ENCODE measurements at regions not wholly inside any gene's neighbourhood (a gene's known extent, or its start where the extent isn't known, plus 50 kb on each side); places are given as distances from the start of the nearest gene placed in this dataset.
A peak's percentile ranks its signal among the peaks of the same experiment; 100 is the strongest.
"Not testable (repeated sequence)": the region's sequence is repeated elsewhere in the genome, so short reads cannot be mapped to it uniquely, and the experiment has no call there.

DNA sequence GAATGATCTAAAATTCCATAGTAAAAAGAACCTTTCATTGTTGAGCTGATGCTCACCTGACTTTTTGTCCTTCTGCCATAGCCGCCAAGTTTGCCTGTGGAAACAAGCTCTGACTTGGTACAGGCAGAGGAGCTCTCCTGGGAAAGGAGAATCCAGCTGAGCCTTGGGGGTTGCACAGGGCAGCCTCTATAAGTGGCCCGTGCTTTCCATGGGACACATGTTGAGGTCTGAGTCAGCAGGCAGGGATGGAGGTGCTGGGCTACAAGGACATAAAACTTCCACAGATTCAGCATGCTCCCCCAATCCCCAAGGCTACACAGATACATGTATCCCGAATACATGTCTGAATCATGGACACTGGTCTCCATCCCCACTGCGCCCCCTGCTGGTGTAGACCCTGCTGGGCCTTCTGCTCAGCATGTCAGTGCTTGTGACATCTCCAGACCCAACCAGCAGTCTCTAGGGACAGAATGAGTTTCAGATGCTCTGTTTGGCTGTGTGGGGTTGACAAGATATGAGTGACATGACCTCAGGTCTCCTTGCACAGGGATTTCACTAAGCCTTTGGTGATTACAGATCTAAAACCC, 551.7 kb downstream of the RPIA start:
- H3K9ac ChIP-seq (ENCODE audit: low read length); H3K4me2 ChIP-seq (ENCODE audit: low read length); H3K36me3 ChIP-seq (ENCODE audit: control insufficient read depth in 1 of 2, insufficient read depth in 2 of 2, low read length in 2 of 2); H3K4me3 ChIP-seq (replicated peaks in 1 of 2; ENCODE audit: low read depth in 1 of 2, low read length in 2 of 2); BruUV-seq (replicated peaks); POLR2A ChIA-PET; H3K27me3 ChIP-seq (ENCODE audit: insufficient read depth, low read length); intact Hi-C loops (cut with micrococcal nuclease); H2AFZ ChIP-seq (ENCODE audit: low read depth, low read length, poor library complexity, severe bottlenecking); H3K9me3 ChIP-seq (ENCODE audit: control insufficient read depth in 1 of 2, insufficient read depth in 1 of 2, low read depth in 1 of 2, low read length in 2 of 2); DNase-seq (ENCODE audit: low read depth, low spot score); CTCF ChIA-PET; H3K27ac ChIP-seq (ENCODE audit: low read depth, low read length); H3K9me2 ChIP-seq (ENCODE audit: insufficient read depth); RAD21 ChIA-PET (ENCODE audit: low non-redundant PET in 1 of 2, low total read pairs in 2 of 2, uncharacterized antibody in 2 of 2, unreplicated experiment in 2 of 2); H3K79me2 ChIP-seq (ENCODE audit: insufficient read depth, low read length); H4K20me1 ChIP-seq (ENCODE audit: insufficient read depth); H3K4me1 ChIP-seq (ENCODE audit: control insufficient read depth in 1 of 2, insufficient read depth in 2 of 2, low read length in 2 of 2): not testable (repeated sequence)
- peak; percentile 97 for ATAC-seq
- TF ChIP-seq, protein P1, sequence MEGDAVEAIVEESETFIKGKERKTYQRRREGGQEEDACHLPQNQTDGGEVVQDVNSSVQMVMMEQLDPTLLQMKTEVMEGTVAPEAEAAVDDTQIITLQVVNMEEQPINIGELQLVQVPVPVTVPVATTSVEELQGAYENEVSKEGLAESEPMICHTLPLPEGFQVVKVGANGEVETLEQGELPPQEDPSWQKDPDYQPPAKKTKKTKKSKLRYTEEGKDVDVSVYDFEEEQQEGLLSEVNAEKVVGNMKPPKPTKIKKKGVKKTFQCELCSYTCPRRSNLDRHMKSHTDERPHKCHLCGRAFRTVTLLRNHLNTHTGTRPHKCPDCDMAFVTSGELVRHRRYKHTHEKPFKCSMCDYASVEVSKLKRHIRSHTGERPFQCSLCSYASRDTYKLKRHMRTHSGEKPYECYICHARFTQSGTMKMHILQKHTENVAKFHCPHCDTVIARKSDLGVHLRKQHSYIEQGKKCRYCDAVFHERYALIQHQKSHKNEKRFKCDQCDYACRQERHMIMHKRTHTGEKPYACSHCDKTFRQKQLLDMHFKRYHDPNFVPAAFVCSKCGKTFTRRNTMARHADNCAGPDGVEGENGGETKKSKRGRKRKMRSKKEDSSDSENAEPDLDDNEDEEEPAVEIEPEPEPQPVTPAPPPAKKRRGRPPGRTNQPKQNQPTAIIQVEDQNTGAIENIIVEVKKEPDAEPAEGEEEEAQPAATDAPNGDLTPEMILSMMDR (IDR thresholded peaks at IDR 0.05 in 2 of 3, conservative IDR thresholded peaks at IDR 0.05 in 1 of 3; ENCODE audit: borderline replicate concordance in 1 of 3, insufficient read depth in 1 of 3, low read depth in 2 of 3, low read length in 2 of 3) = peak in 2 of 3 experiments; percentile 49 to 55; a peak in 4 of 6 replicates

DNA sequence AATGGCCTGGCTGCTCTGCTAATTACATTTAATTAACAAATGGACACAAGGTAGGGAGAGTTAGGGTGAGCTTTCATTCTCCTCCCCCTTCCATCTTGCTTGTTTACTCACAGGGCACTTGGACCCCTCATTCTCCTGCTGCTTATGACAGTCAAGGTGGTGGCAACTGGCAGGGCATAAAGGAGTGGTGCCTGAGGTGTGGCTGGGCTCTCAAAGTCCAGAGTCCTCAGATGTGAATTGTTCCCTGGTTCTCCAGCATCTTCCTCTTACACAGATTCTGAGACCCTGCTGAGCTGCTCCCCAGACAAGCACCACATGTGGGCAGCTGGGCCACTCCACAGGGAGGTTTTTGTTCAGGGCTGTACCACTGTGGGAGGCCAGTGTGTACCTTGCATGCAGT, 552.9 kb downstream of the RPIA start:
- H3K9me2 ChIP-seq (ENCODE audit: insufficient read depth); H3K4me3 ChIP-seq (replicated peaks in 1 of 2; ENCODE audit: low read depth in 1 of 2, low read length in 2 of 2); CTCF ChIA-PET; RAD21 ChIA-PET (ENCODE audit: low non-redundant PET in 1 of 2, low total read pairs in 2 of 2, uncharacterized antibody in 2 of 2, unreplicated experiment in 2 of 2); H4K20me1 ChIP-seq (ENCODE audit: insufficient read depth); ATAC-seq; H3K4me1 ChIP-seq (ENCODE audit: control insufficient read depth in 1 of 2, insufficient read depth in 2 of 2, low read length in 2 of 2); H3K27ac ChIP-seq (ENCODE audit: low read depth, low read length); POLR2A ChIA-PET; BruUV-seq (replicated peaks); H3K9ac ChIP-seq (ENCODE audit: low read length); H3K36me3 ChIP-seq (ENCODE audit: control insufficient read depth in 1 of 2, insufficient read depth in 2 of 2, low read length in 2 of 2); H2AFZ ChIP-seq (ENCODE audit: low read depth, low read length, poor library complexity, severe bottlenecking); H3K9me3 ChIP-seq (ENCODE audit: control insufficient read depth in 1 of 2, insufficient read depth in 1 of 2, low read depth in 1 of 2, low read length in 2 of 2); intact Hi-C loops (cut with micrococcal nuclease); H3K27me3 ChIP-seq (ENCODE audit: insufficient read depth, low read length); DNase-seq (ENCODE audit: low read depth, low spot score); H3K4me2 ChIP-seq (ENCODE audit: low read length); H3K79me2 ChIP-seq (ENCODE audit: insufficient read depth, low read length): not testable (repeated sequence)

DNA sequence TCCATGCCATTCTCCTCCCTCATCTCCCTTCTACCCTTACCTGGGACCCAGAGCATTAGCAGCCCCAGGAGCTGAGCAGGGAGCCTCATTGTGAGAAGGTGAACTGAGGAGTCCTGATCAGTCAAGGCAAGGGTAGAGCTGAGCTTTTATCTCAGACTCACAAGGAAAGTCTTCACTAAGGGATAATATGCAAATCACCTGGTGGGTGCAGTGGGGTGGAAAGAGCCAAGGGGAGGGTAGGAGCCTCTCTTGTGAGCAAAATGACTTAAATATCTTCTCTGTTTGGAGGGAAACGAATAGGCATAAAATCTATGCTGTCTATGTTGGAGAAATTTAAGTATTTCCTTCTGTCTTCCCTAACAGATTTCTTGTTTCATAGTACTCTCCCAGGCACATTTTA, 554.0 kb downstream of the RPIA start:
- H2AFZ ChIP-seq (ENCODE audit: low read depth, low read length, poor library complexity, severe bottlenecking); POLR2A ChIA-PET; H4K20me1 ChIP-seq (ENCODE audit: insufficient read depth); H3K4me2 ChIP-seq (ENCODE audit: low read length); BruUV-seq (replicated peaks); H3K4me3 ChIP-seq (replicated peaks in 1 of 2; ENCODE audit: low read depth in 1 of 2, low read length in 2 of 2); RAD21 ChIA-PET (ENCODE audit: low non-redundant PET in 1 of 2, low total read pairs in 2 of 2, uncharacterized antibody in 2 of 2, unreplicated experiment in 2 of 2); H3K9me3 ChIP-seq (ENCODE audit: control insufficient read depth in 1 of 2, insufficient read depth in 1 of 2, low read depth in 1 of 2, low read length in 2 of 2); H3K79me2 ChIP-seq (ENCODE audit: insufficient read depth, low read length); H3K9ac ChIP-seq (ENCODE audit: low read length); H3K27me3 ChIP-seq (ENCODE audit: insufficient read depth, low read length); H3K9me2 ChIP-seq (ENCODE audit: insufficient read depth); DNase-seq (ENCODE audit: low read depth, low spot score); intact Hi-C loops (cut with micrococcal nuclease); ATAC-seq; H3K36me3 ChIP-seq (ENCODE audit: control insufficient read depth in 1 of 2, insufficient read depth in 2 of 2, low read length in 2 of 2); H3K4me1 ChIP-seq (ENCODE audit: control insufficient read depth in 1 of 2, insufficient read depth in 2 of 2, low read length in 2 of 2); CTCF ChIA-PET; H3K27ac ChIP-seq (ENCODE audit: low read depth, low read length): not testable (repeated sequence)

DNA sequence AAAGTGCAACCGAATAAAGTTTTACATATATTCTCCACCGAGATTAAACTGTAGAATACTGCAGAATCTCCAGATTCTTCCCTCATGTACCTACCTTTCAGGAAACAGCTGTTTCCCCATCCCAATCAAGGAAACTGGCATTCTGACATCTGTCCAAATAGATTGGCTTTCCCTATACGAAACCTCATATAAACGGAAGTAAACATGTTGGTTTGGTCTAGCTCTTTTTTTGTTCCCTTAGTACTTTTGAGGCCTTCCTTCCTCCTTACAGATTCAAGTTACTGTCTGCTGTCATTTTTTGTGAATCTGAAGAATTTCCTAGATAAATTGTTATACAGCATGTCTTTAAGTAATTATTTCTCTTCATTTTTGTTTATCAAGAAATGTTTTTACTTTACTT, 554.6 kb downstream of the RPIA start:
- RAD21 ChIA-PET (ENCODE audit: low non-redundant PET in 1 of 2, low total read pairs in 2 of 2, uncharacterized antibody in 2 of 2, unreplicated experiment in 2 of 2); BruUV-seq (replicated peaks); H3K9me2 ChIP-seq (ENCODE audit: insufficient read depth); H3K4me2 ChIP-seq (ENCODE audit: low read length); H3K79me2 ChIP-seq (ENCODE audit: insufficient read depth, low read length); H2AFZ ChIP-seq (ENCODE audit: low read depth, low read length, poor library complexity, severe bottlenecking); DNase-seq (ENCODE audit: low read depth, low spot score); H3K9ac ChIP-seq (ENCODE audit: low read length); H4K20me1 ChIP-seq (ENCODE audit: insufficient read depth); H3K4me3 ChIP-seq (replicated peaks in 1 of 2; ENCODE audit: low read depth in 1 of 2, low read length in 2 of 2); H3K27me3 ChIP-seq (ENCODE audit: insufficient read depth, low read length); H3K4me1 ChIP-seq (ENCODE audit: control insufficient read depth in 1 of 2, insufficient read depth in 2 of 2, low read length in 2 of 2); H3K9me3 ChIP-seq (ENCODE audit: control insufficient read depth in 1 of 2, insufficient read depth in 1 of 2, low read depth in 1 of 2, low read length in 2 of 2); H3K27ac ChIP-seq (ENCODE audit: low read depth, low read length); ATAC-seq; intact Hi-C loops (cut with micrococcal nuclease); H3K36me3 ChIP-seq (ENCODE audit: control insufficient read depth in 1 of 2, insufficient read depth in 2 of 2, low read length in 2 of 2); CTCF ChIA-PET; POLR2A ChIA-PET: not testable (repeated sequence)

Measured in HCT116 (cell line).